Tibial nerve (tissue), 3 donors: ENCODE measurements at regions not wholly inside any gene's neighbourhood (a gene's known extent, or its start where the extent isn't known, plus 50 kb on each side); places are given as distances from the start of the nearest gene placed in this dataset.

ENCODE experiments used
- CTCF ChIP-seq, 5 experiments: fragments of 200-600 bp in 3 of 5; fragments of 450-650 bp in 2 of 5; sonication (generic) in 3 of 5; IDR thresholded peaks; one replicate each; pipeline ENCODE4 v1.5.1; 2016 to 2019; ENCODE audit warnings: antibody characterized with exemption in 5 of 5, mild to moderate bottlenecking in 3 of 5, moderate library complexity in 2 of 5
- POLR2A ChIP-seq, 2 donors: fragments of 450-650 bp; IDR thresholded peaks; one replicate each; pipeline ENCODE4 v1.6.1; 2017; ENCODE audit warnings: antibody characterized with exemption in 2 of 2, mild to moderate bottlenecking in 2 of 2, moderate library complexity in 2 of 2

DNA sequence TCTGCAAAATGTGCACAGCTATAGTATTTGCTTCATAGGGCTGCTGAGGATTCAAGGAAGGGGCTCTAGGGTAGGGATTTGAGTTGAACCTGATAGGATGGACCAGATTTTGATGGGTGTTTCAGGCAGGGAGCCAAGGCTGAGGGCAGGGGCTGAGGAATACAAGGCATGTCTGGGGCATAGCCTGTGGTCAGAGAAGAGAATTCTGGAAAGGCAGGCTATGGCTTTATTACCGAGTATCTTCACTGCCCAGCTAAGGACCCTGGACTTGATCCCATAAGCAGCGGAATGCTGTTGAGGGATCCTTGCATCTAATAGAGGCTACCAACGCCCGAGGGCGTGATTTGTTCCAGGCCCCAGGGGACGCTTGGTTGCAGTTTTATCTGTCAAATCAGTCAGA lies 193.0 kb upstream of the TLE3 start:
- no peak for TF ChIP-seq POLR2A (IDR thresholded peaks at IDR 0.05)
- no peak for TF ChIP-seq CTCF (IDR thresholded peaks at IDR 0.05)
